GM10266 (cell line): ENCODE measurements at regions not wholly inside any gene's neighbourhood (a gene's known extent, or its start where the extent isn't known, plus 50 kb on each side); places are given as distances from the start of the nearest gene placed in this dataset.

Experiments used
- DNase-seq: peaks from one replicate; pipeline ENCODE4 v3.0.0; 2012; ENCODE audit errors: extremely low spot score
- TF ChIP-seq, protein P1 (sequence below): IDR thresholded peaks from 2 replicates; pipeline ENCODE4 v1.5.1; 2012; ENCODE audit warnings: mild to moderate bottlenecking, low read depth; ENCODE audit not compliant: control insufficient read depth, insufficient read depth; ENCODE audit errors: missing control alignments

- TF ChIP-seq, protein P1, sequence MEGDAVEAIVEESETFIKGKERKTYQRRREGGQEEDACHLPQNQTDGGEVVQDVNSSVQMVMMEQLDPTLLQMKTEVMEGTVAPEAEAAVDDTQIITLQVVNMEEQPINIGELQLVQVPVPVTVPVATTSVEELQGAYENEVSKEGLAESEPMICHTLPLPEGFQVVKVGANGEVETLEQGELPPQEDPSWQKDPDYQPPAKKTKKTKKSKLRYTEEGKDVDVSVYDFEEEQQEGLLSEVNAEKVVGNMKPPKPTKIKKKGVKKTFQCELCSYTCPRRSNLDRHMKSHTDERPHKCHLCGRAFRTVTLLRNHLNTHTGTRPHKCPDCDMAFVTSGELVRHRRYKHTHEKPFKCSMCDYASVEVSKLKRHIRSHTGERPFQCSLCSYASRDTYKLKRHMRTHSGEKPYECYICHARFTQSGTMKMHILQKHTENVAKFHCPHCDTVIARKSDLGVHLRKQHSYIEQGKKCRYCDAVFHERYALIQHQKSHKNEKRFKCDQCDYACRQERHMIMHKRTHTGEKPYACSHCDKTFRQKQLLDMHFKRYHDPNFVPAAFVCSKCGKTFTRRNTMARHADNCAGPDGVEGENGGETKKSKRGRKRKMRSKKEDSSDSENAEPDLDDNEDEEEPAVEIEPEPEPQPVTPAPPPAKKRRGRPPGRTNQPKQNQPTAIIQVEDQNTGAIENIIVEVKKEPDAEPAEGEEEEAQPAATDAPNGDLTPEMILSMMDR, result no peak
- DNase-seq, result no peak
Observed at GRCh38 chr4:13178621-13179020, 305.5 kb downstream of the RAB28 start.

DNA sequence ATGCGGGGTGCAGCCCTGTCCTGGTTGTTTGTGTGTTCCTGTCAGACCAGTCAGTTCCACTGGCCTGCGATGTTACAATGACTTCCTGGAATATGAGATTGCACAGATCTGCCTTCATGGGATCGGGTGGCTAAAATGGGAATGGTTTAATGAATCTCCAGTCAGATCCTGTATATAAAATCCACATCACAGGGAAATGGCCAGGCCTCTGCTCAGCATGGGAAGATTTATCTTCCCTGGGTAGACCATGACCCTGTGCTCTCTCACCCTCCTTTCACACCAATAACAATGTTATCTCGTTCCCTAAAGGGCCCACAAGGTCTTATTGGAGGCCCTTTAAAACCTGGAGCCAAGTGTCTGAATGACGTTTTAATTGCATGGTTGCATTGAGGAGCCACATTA, 307.4 kb downstream of the RAB28 start:
- TF ChIP-seq, protein P1, result no peak

DNA sequence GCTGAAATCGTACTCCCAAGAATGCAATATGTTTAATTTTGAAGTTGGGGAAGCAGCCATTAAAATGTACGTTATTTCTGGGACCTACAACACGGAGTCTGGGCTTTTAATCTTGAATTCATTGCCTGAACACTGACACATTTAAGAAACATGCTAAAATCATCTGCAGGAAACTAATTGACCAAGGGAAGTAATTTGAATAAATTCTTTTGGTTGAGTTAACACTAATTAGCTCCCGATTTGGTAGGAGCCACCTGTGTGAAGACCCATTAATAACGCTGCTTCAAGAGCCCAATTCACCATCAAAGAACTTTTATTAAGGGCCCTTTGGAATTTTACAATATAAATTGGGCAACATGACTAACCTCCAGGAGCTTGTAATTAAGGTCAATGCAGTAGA, 309.2 kb downstream of the RAB28 start:
- TF ChIP-seq, protein P1, result no peak
- DNase-seq, result no peak

More for the DNA sequence above, 307.4 kb downstream of the RAB28 start:
- no peak for DNase-seq

DNA sequence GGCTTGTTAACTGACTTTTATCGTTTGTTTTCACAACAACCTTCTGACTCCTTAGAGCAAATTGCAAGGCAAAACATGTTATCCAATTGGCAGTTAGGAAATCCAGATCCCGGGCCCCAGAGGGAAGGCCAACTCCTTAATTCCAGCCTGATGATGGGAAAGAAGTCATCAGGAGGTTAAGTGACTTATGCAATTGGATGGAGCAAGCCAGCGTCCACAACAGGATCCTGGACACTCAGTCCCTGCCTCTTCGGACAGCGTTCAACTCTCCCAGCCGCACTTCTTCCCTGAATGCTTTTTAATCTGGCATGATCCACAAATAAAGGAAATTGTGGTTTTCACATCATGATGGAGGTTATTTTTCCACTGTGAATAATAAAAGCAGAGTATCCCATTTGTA, 310.1 kb downstream of the RAB28 start:
- TF ChIP-seq, protein P1, result no peak
- DNase-seq, result no peak

GRCh38 chr4:13171292-13172057, 312.7 kb downstream of the RAB28 start:
- no peak for DNase-seq
- TF ChIP-seq, protein P1, result no peak

- TF ChIP-seq, protein P1, result no peak
- DNase-seq, result no peak
Observed at GRCh38 chr4:13169731-13170525, 314.2 kb downstream of the RAB28 start.

DNA sequence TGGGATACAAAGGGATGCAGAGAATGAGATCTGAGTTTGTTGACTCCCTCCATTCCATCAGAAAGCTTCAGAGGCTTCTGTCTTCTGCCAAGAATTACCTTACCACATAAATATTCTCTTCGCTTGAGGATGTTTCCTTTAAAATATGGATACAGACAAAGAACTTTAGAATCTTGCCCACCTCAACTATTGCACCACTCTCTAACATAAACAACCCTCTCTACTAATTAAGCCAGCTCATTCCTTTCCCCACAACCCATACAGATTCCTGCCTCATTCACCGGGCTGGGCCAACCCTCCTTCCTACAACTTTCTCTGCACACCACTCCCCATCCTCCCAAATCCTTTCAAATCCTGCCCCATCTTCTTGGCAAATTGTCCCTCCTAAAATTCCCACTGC, 315.8 kb downstream of the RAB28 start:
- DNase-seq, result no peak
- TF ChIP-seq, protein P1, result no peak
